ENCODE measurements at regions not wholly inside any gene's neighbourhood (a gene's known extent, or its start where the extent isn't known, plus 50 kb on each side); places are given as distances from the start of the nearest gene placed in this dataset.
"Not testable (repeated sequence)": the region's sequence is repeated elsewhere in the genome, so short reads cannot be mapped to it uniquely, and the experiment has no call there.

DNA sequence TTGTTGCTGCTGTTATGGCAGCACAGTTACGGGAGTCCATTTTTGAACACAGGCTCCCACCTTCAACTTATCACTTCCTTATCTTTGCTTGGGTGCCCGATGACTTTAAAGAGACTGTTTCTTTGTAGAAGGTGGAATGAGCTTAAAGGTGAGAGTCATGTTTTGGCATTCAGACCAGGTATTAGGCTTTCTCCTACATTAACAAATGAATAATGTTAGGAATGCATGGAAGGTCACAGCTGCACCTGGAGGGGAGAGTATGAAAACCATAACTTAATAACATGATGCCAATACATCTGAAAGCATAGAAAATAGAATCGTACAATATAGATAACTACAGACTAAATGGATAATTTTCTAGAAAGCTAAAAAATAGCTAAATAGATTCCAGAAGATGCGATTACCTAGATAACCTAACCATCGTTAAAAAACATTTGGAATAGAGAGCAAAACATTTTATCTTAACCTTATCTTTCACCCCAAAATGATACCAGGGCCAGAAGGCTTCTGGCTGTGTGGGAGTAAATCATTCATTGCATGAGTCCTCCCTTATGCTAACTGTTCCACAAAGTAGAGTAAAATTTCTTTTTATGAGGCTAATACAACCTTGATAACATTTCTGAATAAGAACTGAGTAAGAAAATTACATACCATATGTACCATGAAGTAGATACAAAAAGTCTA is 126.2 kb upstream of the ADCY2 start:
- TF ChIP-seq CTCF (IDR thresholded peaks at IDR 0.05) (no peak), POLR2A (IDR thresholded peaks at IDR 0.05) (no peak)
- intact Hi-C loops (cut with DNase I): no loop called here
- no peak overlapping the region for H3K4me3 ChIP-seq (replicated peaks in 1 of 3)
- H3K27me3 ChIP-seq: no peaks in the 10 kb centered on the region
- no peaks in the 10 kb centered on the region for H3K36me3 ChIP-seq
- H3K4me1 ChIP-seq: no peaks in the 10 kb centered on the region
- 68 to 69% methylated on average over 5 of the region's 5 CpGs for WGBS, 2 donors
- H3K9me3 ChIP-seq: no peaks in the 10 kb centered on the region
- no peak overlapping the region for H3K27ac ChIP-seq
- no peak for DNase-seq

DNA sequence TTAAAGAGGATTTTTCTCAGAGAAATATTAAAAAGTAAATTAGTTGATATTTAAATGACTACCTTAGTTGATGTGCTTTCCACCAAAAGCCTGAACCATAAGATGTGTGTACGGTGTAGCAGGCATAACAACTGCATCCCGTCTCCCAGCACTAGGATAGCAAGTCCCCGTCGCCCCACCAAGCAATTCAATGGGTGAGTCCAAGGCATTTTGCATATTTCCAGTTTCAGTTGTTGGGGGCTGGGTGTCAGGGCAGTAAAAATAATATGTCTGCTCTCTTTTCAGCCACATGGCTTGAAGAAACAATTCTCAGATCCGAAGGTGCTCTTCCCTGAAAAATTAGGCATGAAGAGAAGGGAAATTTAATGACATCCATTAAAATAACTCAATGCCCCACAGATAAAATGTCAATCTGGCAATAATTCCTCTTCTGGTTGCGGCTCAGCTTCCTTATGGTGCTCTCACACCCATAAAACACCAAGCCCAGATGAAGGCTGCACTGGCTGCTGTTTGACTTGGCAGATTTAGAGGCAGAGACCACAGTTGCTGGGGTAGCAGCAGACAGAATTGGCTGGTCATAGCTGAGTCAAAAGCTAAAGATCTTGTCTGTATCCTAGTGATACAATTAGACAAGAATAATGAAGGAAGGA is 124.4 kb upstream of the ADCY2 start:
- no peak for TF ChIP-seq POLR2A (IDR thresholded peaks at IDR 0.05)
- TF ChIP-seq CTCF (IDR thresholded peaks at IDR 0.05): no peak
- no peak for DNase-seq
- WGBS, 2 donors: 76 to 78% methylated on average over 6 of the region's 6 CpGs
- H3K4me1 ChIP-seq: no peaks in the 10 kb centered on the region
- H3K27ac ChIP-seq: no peak overlapping the region
- no peaks in the 10 kb centered on the region for H3K9me3 ChIP-seq
- H3K36me3 ChIP-seq: no peaks in the 10 kb centered on the region
- H3K27me3 ChIP-seq: no peaks in the 10 kb centered on the region
- H3K4me3 ChIP-seq (replicated peaks in 1 of 3): no peak overlapping the region
- intact Hi-C loops (cut with DNase I): no loop called here

- H3K9me3 ChIP-seq: no peaks in the 10 kb centered on the region
- TF ChIP-seq CTCF (IDR thresholded peaks at IDR 0.05) (no peak), POLR2A (IDR thresholded peaks at IDR 0.05) (no peak)
- no peak overlapping the region for H3K27ac ChIP-seq
- 92% methylated on average over 3 of the region's 3 CpGs for WGBS, 2 donors
- intact Hi-C loops (cut with DNase I): no loop called here
- no peaks in the 10 kb centered on the region for H3K36me3 ChIP-seq
- H3K27me3 ChIP-seq: no peaks in the 10 kb centered on the region
- H3K4me3 ChIP-seq (replicated peaks in 1 of 3): no peak overlapping the region
- no peak for DNase-seq
- no peaks in the 10 kb centered on the region for H3K4me1 ChIP-seq
Measured at GRCh38 chr5:7272408-7272965, 123.5 kb upstream of the ADCY2 start.

- intact Hi-C loops (cut with DNase I): no loop called here
- Histone ChIP-seq H3K9me3 (no peaks in the 10 kb centered on the region), H3K36me3 (no peaks in the 10 kb centered on the region), H3K27ac (no peak overlapping the region), H3K4me3 (replicated peaks in 1 of 3) (no peak overlapping the region), H3K27me3 (no peaks in the 10 kb centered on the region), H3K4me1 (no peaks in the 10 kb centered on the region)
- DNase-seq: no peak
- 81 to 86% methylated on average over 6 of the region's 6 CpGs for WGBS, 2 donors
- no peak for TF ChIP-seq CTCF (IDR thresholded peaks at IDR 0.05)
- TF ChIP-seq POLR2A (IDR thresholded peaks at IDR 0.05): no peak
Measured at GRCh38 chr5:7274203-7274602, 121.7 kb upstream of the ADCY2 start.

DNA sequence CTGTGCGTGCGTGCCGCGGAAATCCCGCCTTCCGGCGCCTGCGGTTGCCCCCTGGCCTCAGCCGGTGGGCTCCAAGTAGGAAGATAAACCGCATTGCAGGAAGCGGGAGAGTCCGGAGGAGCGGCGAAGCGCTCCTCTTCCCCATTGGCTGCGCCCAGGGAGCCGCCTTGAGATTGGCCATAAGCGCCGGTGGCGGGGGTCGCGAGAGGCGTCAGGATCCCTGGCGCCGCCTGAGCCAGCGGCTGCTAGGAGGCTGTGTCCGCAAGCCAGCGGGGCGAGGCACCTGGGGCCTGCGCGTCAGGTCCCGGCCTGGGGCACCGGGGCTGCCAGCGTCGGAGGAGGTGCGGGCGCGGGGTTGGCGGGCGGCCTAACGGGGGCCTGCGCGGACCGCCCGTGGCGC is 106.3 kb upstream of the ADCY2 start:
- H3K27ac ChIP-seq; DNase-seq; H3K27me3 ChIP-seq; intact Hi-C loops (cut with DNase I); H3K9me3 ChIP-seq; H3K4me1 ChIP-seq; H3K4me3 ChIP-seq (replicated peaks in 1 of 3); H3K36me3 ChIP-seq: not testable (repeated sequence)
- WGBS, 2 donors: 90 to 91% methylated on average over 29 to 45 of the region's 46 CpGs

DNA sequence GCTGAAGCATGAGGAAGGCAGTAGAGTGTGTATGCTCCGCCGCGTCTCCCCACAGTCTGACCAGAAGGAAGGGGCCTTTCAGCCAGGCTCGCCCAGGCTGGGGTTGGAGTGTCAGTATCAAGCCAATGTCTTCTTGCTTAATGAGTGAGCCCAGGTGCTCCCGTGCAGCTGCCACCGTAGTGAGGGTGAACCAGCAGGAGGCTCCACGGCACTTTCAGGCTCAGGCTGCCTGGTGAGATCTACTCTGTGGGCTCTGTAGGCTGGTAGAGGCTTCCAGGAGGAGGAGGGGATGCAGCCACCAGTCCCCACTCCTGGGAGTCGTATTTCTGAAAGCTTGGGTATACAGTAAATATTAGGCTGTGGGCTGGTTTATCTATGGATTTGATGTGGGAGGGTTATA is 98.1 kb upstream of the ADCY2 start:
- H3K9me3 ChIP-seq; H3K36me3 ChIP-seq; H3K4me1 ChIP-seq; DNase-seq; intact Hi-C loops (cut with DNase I); H3K4me3 ChIP-seq (replicated peaks in 1 of 3); H3K27me3 ChIP-seq; H3K27ac ChIP-seq: not testable (repeated sequence)
- WGBS, 2 donors: 83% methylated on average over 1 of the region's 8 CpGs; no CpG with 5 or more reads in 1 of the 2 donors

GRCh38 chr5:7299731-7300130 is 96.2 kb upstream of the ADCY2 start:
- H3K36me3 ChIP-seq; H3K9me3 ChIP-seq; H3K4me1 ChIP-seq; intact Hi-C loops (cut with DNase I); H3K27ac ChIP-seq; H3K4me3 ChIP-seq (replicated peaks in 1 of 3); DNase-seq; H3K27me3 ChIP-seq: not testable (repeated sequence)
- 83% methylated on average over 10 of the region's 10 CpGs for WGBS, 2 donors

- 67 to 74% methylated on average over 5 of the region's 6 CpGs for WGBS, 2 donors
- H3K27ac ChIP-seq; H3K27me3 ChIP-seq; H3K9me3 ChIP-seq; intact Hi-C loops (cut with DNase I); H3K4me1 ChIP-seq; DNase-seq; H3K4me3 ChIP-seq (replicated peaks in 1 of 3); H3K36me3 ChIP-seq: not testable (repeated sequence)
Measured at GRCh38 chr5:7305000-7305674, 90.8 kb upstream of the ADCY2 start.
